ENCODE measurements at regions not wholly inside any gene's neighbourhood (a gene's known extent, or its start where the extent isn't known, plus 50 kb on each side); places are given as distances from the start of the nearest gene placed in this dataset.

DNA sequence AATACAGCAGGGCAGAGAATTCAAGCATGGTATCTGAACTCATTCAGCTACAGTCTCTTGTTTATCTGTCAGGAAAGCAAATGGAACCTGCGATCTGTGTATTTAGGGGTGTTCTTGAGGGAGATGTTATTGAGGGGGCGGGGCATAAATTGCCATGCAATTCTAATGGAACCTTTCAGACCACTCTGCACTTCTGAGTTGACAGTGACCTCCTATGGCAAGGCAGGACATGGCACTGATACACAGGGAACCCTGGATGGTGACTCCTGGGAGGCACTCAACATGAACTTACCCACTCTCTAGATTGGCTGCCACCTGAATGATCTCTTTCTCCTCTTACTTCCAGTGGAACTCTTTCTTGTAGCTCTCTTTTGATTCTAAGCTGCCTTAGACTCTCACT lies 787.3 kb downstream of the VRK1 start:
- H3K4me3 ChIP-seq (ENCODE audit: low read depth, low read length): no peak overlapping the region
- H3K4me1 ChIP-seq: no peaks in the 10 kb centered on the region
- H3K36me3 ChIP-seq (ENCODE audit: control insufficient read depth, insufficient read depth, low read length): no peaks in the 10 kb centered on the region
- DNase-seq: no peak
- no peaks in the 10 kb centered on the region for H3K36me3 Mint-ChIP-seq (ENCODE audit: insufficient read depth, unreplicated experiment)
- H3K4me3 Mint-ChIP-seq (ENCODE audit: unreplicated experiment): no peak overlapping the region
- ChIA-PET CTCF (no interaction called here), POLR2A (no interaction called here)
- H3K4me1 Mint-ChIP-seq (ENCODE audit: low read depth, unreplicated experiment): no peaks in the 10 kb centered on the region
- no peaks in the 10 kb centered on the region for H3K27me3 Mint-ChIP-seq (ENCODE audit: insufficient read depth, unreplicated experiment)
- H3K9me3 ChIP-seq: no peaks in the 10 kb centered on the region
- no peak overlapping the region for H3K27ac Mint-ChIP-seq (ENCODE audit: unreplicated experiment)
- no peaks in the 10 kb centered on the region for H3K9me3 Mint-ChIP-seq (ENCODE audit: unreplicated experiment)
- TF ChIP-seq CTCF (IDR thresholded peaks at IDR 0.05; ENCODE audit: insufficient read depth in 1 of 2, low read depth in 1 of 2, low read length in 1 of 2, severe bottlenecking in 1 of 2, unreplicated experiment in 1 of 2): no peak
- no TSS peak for BruUV-seq (replicated peaks)
- intact Hi-C loops (cut with micrococcal nuclease; ENCODE audit: unreplicated experiment): no loop called here
- H3K27me3 ChIP-seq (replicated peaks; ENCODE audit: control insufficient read depth, insufficient read depth, low read length): no peaks in the 10 kb centered on the region

DNA sequence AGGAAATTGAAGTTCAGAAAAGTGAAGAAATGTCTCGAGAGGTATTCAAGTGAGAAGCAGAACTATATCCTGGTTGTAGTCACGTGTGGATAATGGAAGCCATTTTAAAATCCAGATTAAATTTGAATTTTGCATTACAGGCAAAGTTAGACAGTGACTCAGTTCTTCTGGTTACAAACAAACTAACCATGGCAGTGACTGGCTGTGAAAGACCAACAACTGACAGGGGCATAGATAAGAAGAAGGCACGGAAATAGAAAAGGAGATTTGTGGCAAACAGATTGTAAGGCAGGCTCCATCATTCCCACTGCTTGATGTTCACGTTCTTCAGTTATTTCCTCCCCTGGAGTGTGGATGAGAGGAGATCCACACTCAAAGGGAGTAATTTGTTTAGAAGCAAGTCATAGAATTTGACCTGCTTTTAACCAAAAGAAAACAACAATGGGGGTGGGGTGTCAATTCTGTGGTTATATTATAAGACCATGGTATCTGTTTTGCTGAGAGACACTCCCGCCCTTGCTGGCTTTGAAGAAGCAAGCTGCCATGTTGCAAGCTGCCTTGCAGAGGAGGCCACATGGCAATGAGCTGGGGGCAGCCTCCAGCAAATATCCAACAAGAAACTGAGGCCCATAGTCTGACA lies 795.3 kb downstream of the VRK1 start:
- ChIA-PET CTCF (no interaction called here), POLR2A (no interaction called here)
- intact Hi-C loops (cut with micrococcal nuclease; ENCODE audit: unreplicated experiment): no loop called here
- Mint-ChIP-seq H3K4me1 (ENCODE audit: low read depth, unreplicated experiment) (no peaks in the 10 kb centered on the region), H3K4me3 (ENCODE audit: unreplicated experiment) (no peak overlapping the region), H3K36me3 (ENCODE audit: insufficient read depth, unreplicated experiment) (no peaks in the 10 kb centered on the region), H3K9me3 (ENCODE audit: unreplicated experiment) (no peaks in the 10 kb centered on the region), H3K27me3 (ENCODE audit: insufficient read depth, unreplicated experiment) (peaks cover 15% of the 10 kb centered on the region), H3K27ac (ENCODE audit: unreplicated experiment) (no peak overlapping the region)
- no peak for TF ChIP-seq CTCF (IDR thresholded peaks at IDR 0.05; ENCODE audit: insufficient read depth in 1 of 2, low read depth in 1 of 2, low read length in 1 of 2, severe bottlenecking in 1 of 2, unreplicated experiment in 1 of 2)
- BruUV-seq (replicated peaks): no TSS peak
- no peak for DNase-seq
- H3K36me3 ChIP-seq (ENCODE audit: control insufficient read depth, insufficient read depth, low read length): no peaks in the 10 kb centered on the region
- H3K9me3 ChIP-seq: no peaks in the 10 kb centered on the region
- no peaks in the 10 kb centered on the region for H3K4me1 ChIP-seq
- H3K27me3 ChIP-seq (replicated peaks; ENCODE audit: control insufficient read depth, insufficient read depth, low read length): no peaks in the 10 kb centered on the region
- no peak overlapping the region for H3K4me3 ChIP-seq (ENCODE audit: low read depth, low read length)

GRCh38 chr14:97594306-97594705 lies 797.1 kb downstream of the VRK1 start:
- Histone ChIP-seq H3K4me1 (no peaks in the 10 kb centered on the region), H3K36me3 (ENCODE audit: control insufficient read depth, insufficient read depth, low read length) (no peaks in the 10 kb centered on the region), H3K27me3 (replicated peaks; ENCODE audit: control insufficient read depth, insufficient read depth, low read length) (no peaks in the 10 kb centered on the region), H3K9me3 (no peaks in the 10 kb centered on the region), H3K4me3 (ENCODE audit: low read depth, low read length) (no peak overlapping the region)
- Mint-ChIP-seq H3K36me3 (ENCODE audit: insufficient read depth, unreplicated experiment) (no peaks in the 10 kb centered on the region), H3K27me3 (ENCODE audit: insufficient read depth, unreplicated experiment) (peaks cover 15% of the 10 kb centered on the region), H3K4me1 (ENCODE audit: low read depth, unreplicated experiment) (no peaks in the 10 kb centered on the region), H3K9me3 (ENCODE audit: unreplicated experiment) (no peaks in the 10 kb centered on the region), H3K27ac (ENCODE audit: unreplicated experiment) (no peak overlapping the region), H3K4me3 (ENCODE audit: unreplicated experiment) (no peak overlapping the region)
- no TSS peak for BruUV-seq (replicated peaks)
- CTCF ChIA-PET: no interaction called here
- intact Hi-C loops (cut with micrococcal nuclease; ENCODE audit: unreplicated experiment): no loop called here
- TF ChIP-seq CTCF (IDR thresholded peaks at IDR 0.05; ENCODE audit: insufficient read depth in 1 of 2, low read depth in 1 of 2, low read length in 1 of 2, severe bottlenecking in 1 of 2, unreplicated experiment in 1 of 2): no peak
- POLR2A ChIA-PET: no interaction called here
- no peak for DNase-seq

Measured in Caco-2 (cell line).